HG02678 (cell line): ENCODE measurements at regions not wholly inside any gene's neighbourhood (a gene's known extent, or its start where the extent isn't known, plus 50 kb on each side); places are given as distances from the start of the nearest gene placed in this dataset.

ENCODE experiments used
- ATAC-seq: cut with Tn5 transposase; IDR thresholded peaks from one replicate; pipeline ENCODE4 v1.9.1; 2021; ENCODE audit warnings: mild to moderate bottlenecking, moderate library complexity; ENCODE audit not compliant: unreplicated experiment

DNA sequence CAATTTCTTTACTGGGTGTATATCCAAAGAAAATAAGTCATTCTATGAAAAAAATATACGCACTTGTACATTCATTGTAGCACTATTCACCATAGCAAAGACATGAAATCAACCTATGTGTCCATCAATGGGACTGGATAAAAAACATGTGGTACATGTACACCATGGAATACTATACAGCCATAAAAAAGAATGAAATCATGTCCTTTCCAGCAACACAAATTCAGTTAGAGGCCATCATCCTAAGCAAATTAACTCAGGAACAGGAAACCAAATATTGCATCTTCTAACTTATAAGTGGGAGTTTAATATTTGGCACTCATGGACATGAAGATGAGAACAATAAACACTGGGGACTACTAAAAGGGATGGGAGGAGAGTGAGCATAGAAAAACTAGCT lies 325.7 kb downstream of the TGFB2 start:
- ATAC-seq: no peak

- no peak for ATAC-seq
Observed at GRCh38 chr1:218671573-218671972, 326.4 kb downstream of the TGFB2 start.

GRCh38 chr1:218673170-218673569 lies 328.0 kb downstream of the TGFB2 start:
- ATAC-seq: no peak

DNA sequence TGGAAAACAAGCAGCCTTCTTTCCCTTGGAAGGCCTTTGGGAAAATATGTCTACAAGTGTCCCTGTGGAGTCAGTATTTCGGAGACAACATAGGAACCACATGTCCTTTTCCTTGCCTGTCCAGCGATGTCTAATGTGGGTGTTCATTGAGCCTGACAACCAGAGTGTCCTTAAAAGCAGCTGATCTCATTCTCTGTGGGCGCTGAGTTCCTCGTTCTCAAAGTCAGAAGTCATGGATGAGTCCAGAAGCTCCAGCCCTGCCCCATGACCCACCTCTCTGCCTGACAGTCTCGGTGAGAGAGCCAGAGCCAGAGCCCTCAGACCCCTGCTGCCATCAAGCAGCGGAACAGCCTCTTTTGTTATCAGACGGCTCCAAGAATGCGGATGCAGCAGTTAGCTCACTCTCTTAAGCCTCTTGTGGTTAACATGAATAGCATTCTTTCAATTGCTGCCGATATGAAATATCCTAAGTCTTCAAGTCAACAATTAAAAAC lies 329.2 kb downstream of the TGFB2 start:
- no peak for ATAC-seq

DNA sequence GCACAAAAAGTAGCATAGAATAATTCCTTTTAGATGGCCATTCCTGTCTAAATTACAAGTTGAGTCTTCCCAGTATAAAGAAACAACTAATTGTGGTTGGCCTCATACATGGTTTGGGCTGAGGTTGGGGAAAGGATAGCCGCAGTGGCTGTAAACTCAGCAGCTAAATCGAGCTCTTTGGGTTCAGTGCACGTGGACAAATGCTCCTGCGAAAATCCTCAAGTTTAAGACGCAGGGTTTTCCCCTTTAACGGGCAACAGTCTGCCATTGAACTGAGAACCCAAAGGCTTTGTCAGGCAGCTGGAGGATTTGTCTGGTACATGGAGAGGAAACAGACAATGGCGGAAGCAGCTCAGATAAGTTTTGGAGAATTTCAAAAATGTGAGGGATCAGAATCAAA lies 331.9 kb downstream of the TGFB2 start:
- no peak for ATAC-seq

DNA sequence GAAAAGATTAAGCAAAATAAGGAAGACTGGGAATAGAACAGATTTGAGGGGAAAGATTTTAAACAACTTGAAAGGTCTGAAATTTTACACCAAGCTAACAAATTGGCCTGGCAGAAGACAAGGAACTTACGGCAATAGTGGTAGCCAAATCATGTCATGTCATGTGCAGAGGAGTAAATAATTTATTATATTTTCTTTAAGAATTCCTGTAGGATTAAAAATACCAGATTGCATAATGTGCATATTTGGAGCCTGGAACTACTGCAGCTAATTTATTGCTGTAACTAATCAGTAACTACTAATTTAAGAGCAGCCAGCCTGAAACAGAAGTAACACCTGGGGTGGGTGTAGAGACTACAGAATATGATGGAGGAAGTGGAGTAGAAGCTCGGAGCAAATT lies 334.3 kb downstream of the TGFB2 start:
- no peak for ATAC-seq

DNA sequence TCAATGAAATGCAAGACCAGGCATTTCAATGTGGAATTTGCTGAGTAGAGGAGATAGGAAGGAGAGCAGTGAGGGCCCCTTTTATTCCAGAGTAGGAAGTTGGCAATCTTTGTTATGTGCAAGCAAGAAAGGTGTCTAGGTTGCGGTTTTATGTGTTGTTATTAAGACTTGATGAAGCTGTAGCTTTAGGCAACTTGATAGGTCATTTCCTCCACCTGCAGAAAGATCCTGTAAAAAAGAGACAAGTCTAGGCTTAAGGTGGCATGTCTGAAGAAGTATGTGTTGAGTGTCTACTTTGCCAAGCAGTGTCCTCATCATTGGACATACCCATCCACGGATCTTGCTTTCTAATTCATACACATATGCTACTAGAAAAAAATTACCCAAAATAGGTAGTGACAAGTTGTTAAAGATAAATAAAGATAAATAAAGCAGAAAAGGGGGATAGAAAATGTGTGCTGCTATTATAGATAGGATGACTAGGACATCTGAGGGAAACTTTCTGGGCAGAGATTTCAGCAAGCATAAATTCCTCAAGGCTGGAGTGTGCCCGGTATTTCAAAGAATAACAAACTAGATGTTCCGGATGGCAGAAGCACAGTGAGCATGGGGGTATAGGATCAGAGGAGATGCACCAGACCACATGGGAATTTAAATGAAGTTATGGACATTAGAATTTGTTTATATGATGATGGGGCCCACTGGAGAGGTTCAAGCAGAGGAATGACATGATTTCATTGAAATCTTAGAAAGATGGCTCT lies 335.0 kb downstream of the TGFB2 start:
- no peak for ATAC-seq

DNA sequence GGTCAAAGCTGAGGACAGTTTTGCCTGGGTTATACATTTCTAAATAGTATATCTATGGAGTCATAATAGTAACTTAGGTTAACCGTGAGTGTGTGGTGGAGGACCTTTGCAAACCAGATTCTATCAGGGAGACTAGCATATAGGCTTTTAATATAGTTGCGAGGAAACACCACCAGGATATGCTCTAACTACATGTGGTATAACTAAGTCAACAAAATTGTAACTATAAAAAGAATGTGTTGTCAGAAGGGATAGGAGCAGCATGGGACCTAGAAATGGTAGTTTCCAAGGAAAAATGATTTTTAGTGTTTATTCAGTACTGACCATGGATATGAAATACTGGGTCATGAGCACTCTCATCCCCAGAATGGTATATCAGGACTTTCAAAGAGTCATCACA lies 338.1 kb downstream of the TGFB2 start:
- no peak for ATAC-seq

DNA sequence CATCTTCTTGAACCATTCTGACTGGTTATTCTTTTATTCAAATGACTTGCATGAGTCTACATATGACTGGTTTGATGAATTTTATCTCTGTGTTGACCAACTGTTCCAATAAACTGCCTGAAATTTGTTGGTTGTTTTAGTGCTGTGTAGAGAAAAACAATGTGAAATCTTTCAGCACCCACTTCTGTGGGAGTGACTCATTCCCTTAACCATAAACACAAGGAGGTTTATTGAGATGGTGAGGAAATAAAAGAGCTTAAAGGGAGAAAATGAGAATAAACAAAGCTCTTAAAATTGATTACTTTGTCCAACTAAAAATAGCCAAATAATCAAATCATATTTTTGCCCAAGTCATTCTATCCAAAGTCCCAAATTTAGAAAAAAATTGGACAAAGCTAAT lies 341.1 kb downstream of the TGFB2 start:
- no peak for ATAC-seq

DNA sequence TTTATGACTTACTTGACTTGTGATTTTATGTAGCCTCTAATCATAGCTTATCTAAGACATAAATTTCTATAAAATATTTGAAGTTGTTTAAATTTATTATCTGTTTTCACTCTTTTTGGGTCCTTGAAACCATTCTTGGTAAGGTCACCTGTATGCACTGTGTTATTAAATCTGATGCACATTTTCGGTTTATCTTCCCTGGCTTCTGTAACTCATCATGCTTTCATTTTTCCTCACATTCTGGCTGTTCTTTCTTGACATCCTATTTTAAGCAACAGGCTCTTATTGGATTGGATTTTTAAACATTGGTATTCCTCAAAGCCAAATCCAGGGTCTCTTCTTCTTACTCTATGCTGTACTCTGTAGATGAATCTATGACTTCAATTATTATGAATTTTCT lies 341.6 kb downstream of the TGFB2 start:
- no peak for ATAC-seq

DNA sequence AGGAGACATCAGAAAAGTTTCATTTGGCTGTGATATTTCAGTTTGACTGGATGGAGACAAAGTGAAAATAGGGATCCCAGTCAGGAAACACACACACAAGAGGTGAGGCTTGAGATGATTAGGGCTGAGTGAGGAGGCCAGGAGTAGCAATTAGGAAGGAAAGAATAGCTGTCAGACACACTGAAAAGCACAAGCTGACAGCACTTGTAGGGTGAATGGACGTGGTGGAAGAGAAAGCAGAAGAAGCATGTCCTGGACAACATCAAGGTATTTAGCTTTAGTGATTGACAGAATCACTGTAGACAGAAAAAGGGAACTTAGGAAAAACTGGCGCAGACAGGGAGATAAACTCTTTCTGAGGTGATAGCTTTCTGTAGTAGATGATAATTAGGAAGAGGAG lies 347.7 kb downstream of the TGFB2 start:
- ATAC-seq: no peak

DNA sequence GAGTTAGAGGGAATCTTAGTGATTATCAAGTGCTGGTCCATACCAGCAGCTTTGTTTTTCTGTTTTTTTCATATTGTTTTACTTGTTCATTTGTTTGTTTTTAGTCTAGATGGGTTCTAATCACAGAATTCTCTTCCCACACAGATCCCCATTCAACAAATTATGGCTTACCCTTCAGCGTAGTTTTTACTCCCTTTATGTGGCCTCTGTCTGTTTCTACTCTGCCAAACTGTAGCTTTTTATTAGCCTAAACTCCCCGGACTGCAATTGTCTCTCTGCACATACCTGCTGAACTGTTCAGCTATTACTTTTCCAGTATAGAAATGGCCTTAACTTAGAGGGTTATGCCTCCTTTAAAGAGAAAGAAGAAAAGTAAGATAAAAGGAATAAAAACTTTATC lies 348.5 kb downstream of the TGFB2 start:
- no peak for ATAC-seq

- ATAC-seq: no peak
Observed at GRCh38 chr1:218694085-218694484, 348.9 kb downstream of the TGFB2 start.

DNA sequence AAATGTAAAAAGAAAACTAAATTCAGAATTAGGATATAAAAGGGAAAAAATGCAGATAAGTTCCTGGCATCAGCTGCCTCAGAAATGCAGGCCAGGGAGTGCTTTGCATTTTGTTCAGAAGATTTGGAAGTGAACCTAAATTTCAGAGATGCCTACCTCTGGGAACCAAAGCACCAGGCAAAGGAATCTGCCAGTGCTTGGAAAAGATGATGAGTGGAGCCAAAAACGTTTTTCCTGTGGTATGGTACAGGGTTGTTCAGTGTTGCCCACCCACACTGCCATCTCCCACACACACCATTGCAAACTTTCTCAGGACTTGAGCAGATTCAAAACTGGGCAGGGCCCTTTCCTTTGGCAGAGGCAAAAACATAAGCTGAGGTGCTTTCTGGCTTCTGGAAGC lies 349.5 kb downstream of the TGFB2 start:
- no peak for ATAC-seq

DNA sequence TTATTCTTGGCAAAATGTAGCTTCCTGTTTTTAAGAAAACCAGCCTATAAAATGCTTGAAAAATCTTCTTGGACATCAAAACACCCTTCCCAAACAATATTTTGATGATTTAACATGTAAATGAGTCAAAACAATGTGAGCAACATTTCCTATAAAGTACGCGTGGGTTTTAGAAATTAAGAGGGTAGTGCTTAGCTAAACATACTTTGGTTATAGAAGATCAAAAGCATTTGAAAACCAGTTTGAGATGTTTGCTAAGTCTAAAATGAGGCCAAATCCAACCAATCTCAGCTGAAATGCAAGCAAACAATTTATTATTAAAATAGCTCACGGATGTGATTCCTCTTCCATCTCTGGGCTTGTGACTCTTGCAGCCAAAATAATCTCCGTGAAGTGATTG lies 350.4 kb downstream of the TGFB2 start:
- ATAC-seq: no peak

- no peak for ATAC-seq
Observed at GRCh38 chr1:218698141-218698540, 353.0 kb downstream of the TGFB2 start.

DNA sequence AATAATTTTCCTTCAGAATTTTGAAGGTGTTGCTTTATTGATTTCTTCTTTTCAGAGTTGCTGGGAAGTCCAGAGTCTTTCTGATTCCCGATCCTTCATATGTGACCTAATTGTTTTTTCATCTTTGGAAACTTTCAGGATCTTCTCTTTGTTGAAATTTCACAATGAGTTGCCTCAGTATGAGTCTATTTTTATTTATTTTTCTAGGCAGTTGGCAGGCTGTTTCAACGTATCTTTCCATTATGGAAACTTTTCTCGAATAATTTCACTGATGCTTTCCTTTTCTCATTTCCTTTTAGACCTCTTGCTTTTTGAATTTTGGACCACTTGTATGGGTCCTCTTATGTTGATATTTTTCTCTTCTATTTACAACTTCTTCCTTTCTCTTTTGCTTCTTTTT lies 354.3 kb downstream of the TGFB2 start:
- ATAC-seq: no peak

DNA sequence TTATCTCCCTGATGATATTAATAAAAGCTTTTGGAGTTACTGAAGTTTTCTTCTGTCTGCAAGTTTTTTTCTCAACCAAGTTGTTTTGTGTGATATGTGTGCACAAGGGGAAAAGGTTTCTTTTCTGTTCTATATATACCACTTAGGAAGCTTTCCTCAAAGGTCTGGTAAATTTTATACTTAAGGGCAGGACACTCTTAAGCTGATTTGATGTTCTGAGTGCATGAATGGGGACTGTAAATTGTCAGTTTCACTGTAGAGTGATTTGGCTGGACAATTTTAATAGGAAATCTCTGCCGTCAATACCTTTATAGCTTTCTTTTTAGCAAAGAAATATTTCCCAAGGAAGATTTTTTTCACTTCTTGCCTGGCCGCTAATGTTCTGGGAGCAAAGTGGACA lies 354.7 kb downstream of the TGFB2 start:
- ATAC-seq: no peak

DNA sequence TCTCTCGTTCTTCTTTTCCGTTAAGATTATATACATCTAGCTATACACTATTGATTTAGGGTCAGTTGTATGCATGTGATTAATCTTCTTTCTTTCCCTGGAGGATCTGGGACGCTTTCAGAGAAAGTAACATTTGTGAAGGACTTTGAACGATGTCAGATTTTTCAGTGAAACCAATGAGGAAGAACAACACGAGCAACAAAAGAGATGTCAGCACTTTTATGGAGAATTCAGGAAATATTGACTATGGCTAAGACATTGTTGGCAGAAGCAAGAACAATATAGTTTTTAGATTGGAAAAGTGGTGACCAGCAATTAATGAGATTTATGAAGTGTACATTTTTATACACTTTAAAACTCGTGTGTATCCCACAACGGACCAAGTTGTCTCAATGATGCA lies 355.5 kb downstream of the TGFB2 start:
- ATAC-seq: no peak

- ATAC-seq: no peak
Observed at GRCh38 chr1:218701131-218701530, 356.0 kb downstream of the TGFB2 start.

GRCh38 chr1:218702775-218703174 lies 357.6 kb downstream of the TGFB2 start:
- ATAC-seq: no peak

GRCh38 chr1:218703836-218704235 lies 358.7 kb downstream of the TGFB2 start:
- no peak for ATAC-seq

DNA sequence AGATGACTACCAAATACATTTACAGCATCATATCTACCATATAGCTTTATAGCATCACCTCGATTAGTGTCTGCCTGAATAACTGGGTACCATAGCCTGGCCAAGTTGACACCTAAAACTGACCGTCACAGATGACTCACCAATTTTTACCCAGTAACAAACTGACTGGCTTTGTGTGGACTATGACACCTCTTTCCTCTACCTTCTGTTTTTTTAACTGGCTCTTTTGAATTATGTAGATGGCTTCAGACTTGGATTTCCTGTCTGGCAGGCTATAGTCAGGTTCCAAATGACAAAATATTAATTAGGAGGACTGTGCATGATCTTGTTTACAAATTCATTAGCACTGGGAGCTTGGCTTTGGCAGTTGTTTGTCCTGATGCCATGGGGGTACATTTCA lies 360.3 kb downstream of the TGFB2 start:
- no peak for ATAC-seq
